ENCODE measurements at regions not wholly inside any gene's neighbourhood (a gene's known extent, or its start where the extent isn't known, plus 50 kb on each side); places are given as distances from the start of the nearest gene placed in this dataset.
A peak's percentile ranks its signal among the peaks of the same experiment; 100 is the strongest.

GRCh38 chr12:108457006-108457733 lies 57.9 kb upstream of the FICD start:
- H4K20me1 ChIP-seq (ENCODE audit: insufficient read depth, low read length), result no peaks in the 10 kb centered on the region
- H3K4me1 ChIP-seq (ENCODE audit: insufficient read depth, low read length), result no peaks in the 10 kb centered on the region
- TF ChIP-seq CTCF (IDR thresholded peaks at IDR 0.05; ENCODE audit: extremely low read depth, low read depth, low read length), result peak; percentile 77
- DNase-seq (ENCODE audit: insufficient read length, low spot score, missing footprints), result peak; percentile 66
- H3K4me2 ChIP-seq (ENCODE audit: insufficient read depth, low read length), result no peak overlapping the region
- no peaks in the 10 kb centered on the region for H3K36me3 ChIP-seq (ENCODE audit: insufficient read depth, low read length)
- H3K27ac ChIP-seq (ENCODE audit: low read depth, low read length), result no peak overlapping the region
- no peak overlapping the region for H2AFZ ChIP-seq (ENCODE audit: low read length)
- peaks cover 20% of the 10 kb centered on the region for H3K27me3 ChIP-seq (ENCODE audit: insufficient read depth, low read length)
- no peaks in the 10 kb centered on the region for H3K9me3 ChIP-seq (ENCODE audit: low read depth, low read length)
- H3K4me3 ChIP-seq (ENCODE audit: insufficient read depth, low read length), result no peak overlapping the region
- H3K79me2 ChIP-seq (ENCODE audit: insufficient read depth, low read length), result no peaks in the 10 kb centered on the region

- no peak overlapping the region for H3K27ac ChIP-seq (ENCODE audit: low read depth, low read length)
- no peak overlapping the region for H3K4me2 ChIP-seq (ENCODE audit: insufficient read depth, low read length)
- H3K4me3 ChIP-seq (ENCODE audit: insufficient read depth, low read length), result no peak overlapping the region
- no peak for DNase-seq (ENCODE audit: insufficient read length, low spot score, missing footprints)
- H4K20me1 ChIP-seq (ENCODE audit: insufficient read depth, low read length), result no peaks in the 10 kb centered on the region
- no peak for TF ChIP-seq CTCF (IDR thresholded peaks at IDR 0.05; ENCODE audit: extremely low read depth, low read depth, low read length)
- no peaks in the 10 kb centered on the region for H3K9me3 ChIP-seq (ENCODE audit: low read depth, low read length)
- no peak overlapping the region for H2AFZ ChIP-seq (ENCODE audit: low read length)
- no peaks in the 10 kb centered on the region for H3K36me3 ChIP-seq (ENCODE audit: insufficient read depth, low read length)
- peaks cover 29% of the 10 kb centered on the region for H3K27me3 ChIP-seq (ENCODE audit: insufficient read depth, low read length)
- H3K4me1 ChIP-seq (ENCODE audit: insufficient read depth, low read length), result no peaks in the 10 kb centered on the region
- no peaks in the 10 kb centered on the region for H3K79me2 ChIP-seq (ENCODE audit: insufficient read depth, low read length)
Observed at GRCh38 chr12:108455706-108456105, 59.4 kb upstream of the FICD start.

GRCh38 chr12:108454539-108455139 lies 60.4 kb upstream of the FICD start:
- Histone ChIP-seq H3K4me3 (ENCODE audit: insufficient read depth, low read length) (no peak overlapping the region), H3K36me3 (ENCODE audit: insufficient read depth, low read length) (no peaks in the 10 kb centered on the region), H3K4me1 (ENCODE audit: insufficient read depth, low read length) (no peaks in the 10 kb centered on the region), H3K9me3 (ENCODE audit: low read depth, low read length) (no peaks in the 10 kb centered on the region), H3K27ac (ENCODE audit: low read depth, low read length) (no peak overlapping the region), H2AFZ (ENCODE audit: low read length) (no peak overlapping the region), H3K4me2 (ENCODE audit: insufficient read depth, low read length) (no peak overlapping the region), H3K79me2 (ENCODE audit: insufficient read depth, low read length) (no peaks in the 10 kb centered on the region), H3K27me3 (ENCODE audit: insufficient read depth, low read length) (peaks cover 29% of the 10 kb centered on the region), H4K20me1 (ENCODE audit: insufficient read depth, low read length) (no peaks in the 10 kb centered on the region)
- DNase-seq (ENCODE audit: insufficient read length, low spot score, missing footprints), result no peak
- TF ChIP-seq CTCF (IDR thresholded peaks at IDR 0.05; ENCODE audit: extremely low read depth, low read depth, low read length), result no peak

- Histone ChIP-seq H3K4me1 (ENCODE audit: insufficient read depth, low read length) (peaks cover 9% of the 10 kb centered on the region), H3K27me3 (ENCODE audit: insufficient read depth, low read length) (peaks cover 19% of the 10 kb centered on the region), H3K36me3 (ENCODE audit: insufficient read depth, low read length) (no peaks in the 10 kb centered on the region), H3K27ac (ENCODE audit: low read depth, low read length) (no peak overlapping the region), H3K4me3 (ENCODE audit: insufficient read depth, low read length) (no peak overlapping the region), H3K4me2 (ENCODE audit: insufficient read depth, low read length) (no peak overlapping the region), H3K79me2 (ENCODE audit: insufficient read depth, low read length) (no peaks in the 10 kb centered on the region), H4K20me1 (ENCODE audit: insufficient read depth, low read length) (no peaks in the 10 kb centered on the region), H3K9me3 (ENCODE audit: low read depth, low read length) (no peaks in the 10 kb centered on the region), H2AFZ (ENCODE audit: low read length) (no peak overlapping the region)
- DNase-seq (ENCODE audit: insufficient read length, low spot score, missing footprints), result no peak
- TF ChIP-seq CTCF (IDR thresholded peaks at IDR 0.05; ENCODE audit: extremely low read depth, low read depth, low read length), result no peak
Observed at GRCh38 chr12:108449478-108449877, 65.6 kb upstream of the FICD start.

Data from osteoblast (primary cell).